ENCODE measurements at regions not wholly inside any gene's neighbourhood (a gene's known extent, or its start where the extent isn't known, plus 50 kb on each side); places are given as distances from the start of the nearest gene placed in this dataset.

GRCh38 chr15:91712286-91712685 is 141.2 kb upstream of the SLCO3A1 start:
- H3K4me3 ChIP-seq (replicated peaks; ENCODE audit: low read depth, low read length) = no peak overlapping the region
- no peak for DNase-seq (ENCODE audit: low read depth)
- no peak for TF ChIP-seq CTCF (IDR thresholded peaks at IDR 0.05; ENCODE audit: low read length, missing control alignments)

- no peak for DNase-seq (ENCODE audit: low read depth)
- H3K4me3 ChIP-seq (replicated peaks; ENCODE audit: low read depth, low read length) = no peak overlapping the region
- TF ChIP-seq CTCF (IDR thresholded peaks at IDR 0.05; ENCODE audit: low read length, missing control alignments) = no peak
Observed at GRCh38 chr15:91716536-91716935, 137.0 kb upstream of the SLCO3A1 start.

- DNase-seq (ENCODE audit: low read depth) = no peak
- no peak for TF ChIP-seq CTCF (IDR thresholded peaks at IDR 0.05; ENCODE audit: low read length, missing control alignments)
- no peak overlapping the region for H3K4me3 ChIP-seq (replicated peaks; ENCODE audit: low read depth, low read length)
Observed at GRCh38 chr15:91717811-91718210, 135.7 kb upstream of the SLCO3A1 start.

GRCh38 chr15:91723959-91724358 is 129.5 kb upstream of the SLCO3A1 start:
- no peak for DNase-seq (ENCODE audit: low read depth)
- no peak overlapping the region for H3K4me3 ChIP-seq (replicated peaks; ENCODE audit: low read depth, low read length)
- no peak for TF ChIP-seq CTCF (IDR thresholded peaks at IDR 0.05; ENCODE audit: low read length, missing control alignments)

GRCh38 chr15:91733661-91734060 is 119.8 kb upstream of the SLCO3A1 start:
- no peak for TF ChIP-seq CTCF (IDR thresholded peaks at IDR 0.05; ENCODE audit: low read length, missing control alignments)
- no peak overlapping the region for H3K4me3 ChIP-seq (replicated peaks; ENCODE audit: low read depth, low read length)
- no peak for DNase-seq (ENCODE audit: low read depth)

GRCh38 chr15:91737151-91737818 is 116.2 kb upstream of the SLCO3A1 start:
- TF ChIP-seq CTCF (IDR thresholded peaks at IDR 0.05; ENCODE audit: low read length, missing control alignments) = no peak
- no peak overlapping the region for H3K4me3 ChIP-seq (replicated peaks; ENCODE audit: low read depth, low read length)
- DNase-seq (ENCODE audit: low read depth) = no peak

GRCh38 chr15:91741986-91742385 is 111.5 kb upstream of the SLCO3A1 start:
- DNase-seq (ENCODE audit: low read depth) = no peak
- no peak for TF ChIP-seq CTCF (IDR thresholded peaks at IDR 0.05; ENCODE audit: low read length, missing control alignments)
- no peak overlapping the region for H3K4me3 ChIP-seq (replicated peaks; ENCODE audit: low read depth, low read length)

Measured in fibroblast of pulmonary artery (primary cell).